MM.1S (cell line): ENCODE measurements at regions not wholly inside any gene's neighbourhood (a gene's known extent, or its start where the extent isn't known, plus 50 kb on each side); places are given as distances from the start of the nearest gene placed in this dataset.

Experiments
- DNase-seq: peaks from one replicate; pipeline ENCODE4 v3.0.0-alpha.2; 2015
- H2AFZ ChIP-seq: fragments of 300-600 bp; sonication (generic); 2 replicates; pipeline ENCODE4 v1.6.0; 2016; ENCODE audit warnings: antibody characterized with exemption, low read length
- H3F3A ChIP-seq: fragments of 300-600 bp; sonication (generic); 2 replicates; pipeline ENCODE4 v1.6.1; 2016; ENCODE audit warnings: mild to moderate bottlenecking, antibody characterized with exemption, low read length, moderate library complexity, mixed read lengths; ENCODE audit not compliant: insufficient read depth
- H3K27ac ChIP-seq: fragments of 300-600 bp; sonication (generic); 2 replicates; pipeline ENCODE4 v1.5.1; 2016; ENCODE audit warnings: mild to moderate bottlenecking, low read length
- H3K27me3 ChIP-seq: fragments of 300-600 bp; sonication (generic); replicated peaks from 2 replicates; pipeline ENCODE4 v1.6.0; 2016; ENCODE audit warnings: low read length; ENCODE audit not compliant: insufficient read depth
- H3K36me3 ChIP-seq: fragments of 300-600 bp; sonication (generic); replicated peaks from 2 replicates; pipeline ENCODE4 v1.6.1; 2016; ENCODE audit warnings: mild to moderate bottlenecking, low read length, mixed read lengths; ENCODE audit not compliant: insufficient read depth
- H3K4me1 ChIP-seq: fragments of 300-600 bp; sonication (generic); 2 replicates; pipeline ENCODE4 v1.6.1; 2016; ENCODE audit warnings: low read length, mixed read lengths
- H3K4me2 ChIP-seq: fragments of 300-600 bp; sonication (generic); 2 replicates; pipeline ENCODE4 v1.6.0; 2016; ENCODE audit warnings: low read depth, low read length
- H3K4me3 ChIP-seq: fragments of 300-600 bp; sonication (generic); 2 replicates; pipeline ENCODE4 v1.5.1; 2016; ENCODE audit warnings: low read length, mixed read lengths
- H3K79me2 ChIP-seq: fragments of 300-600 bp; sonication (generic); 2 replicates; pipeline ENCODE4 v1.6.1; 2016; ENCODE audit warnings: mixed run types, low read length, mixed read lengths
- H3K9ac ChIP-seq: fragments of 300-600 bp; sonication (generic); 2 replicates; pipeline ENCODE4 v1.6.1; 2016; ENCODE audit warnings: low read length, mixed read lengths
- H3K9me2 ChIP-seq: fragments of 300-600 bp; sonication (generic); replicated peaks from 2 replicates; pipeline ENCODE4 v1.6.1; 2016; ENCODE audit warnings: mild to moderate bottlenecking, low read length, mixed read lengths; ENCODE audit not compliant: insufficient read depth
- H3K9me3 ChIP-seq: fragments of 300-600 bp; sonication (generic); replicated peaks from 2 replicates; pipeline ENCODE4 v1.6.1; 2016; ENCODE audit warnings: mild to moderate bottlenecking, low read length, mixed read lengths; ENCODE audit not compliant: insufficient read depth
- H4K20me1 ChIP-seq: fragments of 300-600 bp; sonication (generic); 2 replicates; pipeline ENCODE4 v1.6.1; 2016; ENCODE audit warnings: mild to moderate bottlenecking, low read length, moderate library complexity, mixed read lengths; ENCODE audit not compliant: insufficient read depth
- CTCF ChIP-seq: fragments of 300-600 bp; sonication (generic); IDR thresholded peaks from 2 replicates; pipeline ENCODE4 v1.5.1; 2016; ENCODE audit warnings: antibody characterized with exemption, low read length, mixed read lengths
- EZH2 ChIP-seq: fragments of 300-600 bp; sonication (generic); optimal IDR thresholded peaks from 2 replicates; pipeline ENCODE3; 2017; ENCODE audit warnings: low read depth, mild to moderate bottlenecking, antibody characterized with exemption, low read length, mixed read lengths
- EZH2phosphoT487 ChIP-seq: fragments of 300-600 bp; sonication (generic); IDR thresholded peaks from 2 replicates; pipeline ENCODE4 v1.6.1; 2018; ENCODE audit warnings: antibody characterized with exemption, low read length

- H3K4me2 ChIP-seq, result no peak overlapping the region
- TF ChIP-seq EZH2phosphoT487 (no peak), CTCF (no peak), EZH2 (no peak)
- H3F3A ChIP-seq, result no peaks in the 10 kb centered on the region
- H3K27me3 ChIP-seq, result no peaks in the 10 kb centered on the region
- no peaks in the 10 kb centered on the region for H3K4me1 ChIP-seq
- no peaks in the 10 kb centered on the region for H3K9me2 ChIP-seq
- H4K20me1 ChIP-seq, result no peaks in the 10 kb centered on the region
- H3K9ac ChIP-seq, result no peak overlapping the region
- no peaks in the 10 kb centered on the region for H3K9me3 ChIP-seq
- no peak for DNase-seq
- H2AFZ ChIP-seq, result no peak overlapping the region
- H3K4me3 ChIP-seq, result no peak overlapping the region
- H3K36me3 ChIP-seq, result no peaks in the 10 kb centered on the region
- H3K27ac ChIP-seq, result no peak overlapping the region
- H3K79me2 ChIP-seq, result no peaks in the 10 kb centered on the region
Observed at GRCh38 chr13:46489586-46490023, 63.4 kb upstream of the LRCH1 start.

GRCh38 chr13:46487748-46488147, 65.2 kb upstream of the LRCH1 start:
- no peak for DNase-seq
- H3K27ac ChIP-seq, result no peak overlapping the region
- no peaks in the 10 kb centered on the region for H3F3A ChIP-seq
- H3K9me2 ChIP-seq, result no peaks in the 10 kb centered on the region
- no peak overlapping the region for H3K9ac ChIP-seq
- TF ChIP-seq CTCF (no peak), EZH2phosphoT487 (no peak), EZH2 (no peak)
- H3K4me2 ChIP-seq, result no peak overlapping the region
- no peaks in the 10 kb centered on the region for H3K79me2 ChIP-seq
- H3K9me3 ChIP-seq, result no peaks in the 10 kb centered on the region
- no peaks in the 10 kb centered on the region for H3K36me3 ChIP-seq
- H3K27me3 ChIP-seq, result no peaks in the 10 kb centered on the region
- H4K20me1 ChIP-seq, result no peaks in the 10 kb centered on the region
- H3K4me3 ChIP-seq, result no peak overlapping the region
- H3K4me1 ChIP-seq, result no peaks in the 10 kb centered on the region
- no peak overlapping the region for H2AFZ ChIP-seq

- Histone ChIP-seq H3K79me2 (no peaks in the 10 kb centered on the region), H4K20me1 (no peaks in the 10 kb centered on the region), H3K27me3 (no peaks in the 10 kb centered on the region), H3K4me2 (no peak overlapping the region), H3K9ac (no peak overlapping the region), H3F3A (no peaks in the 10 kb centered on the region), H2AFZ (no peak overlapping the region), H3K36me3 (no peaks in the 10 kb centered on the region), H3K4me3 (no peak overlapping the region), H3K9me3 (no peaks in the 10 kb centered on the region), H3K4me1 (no peaks in the 10 kb centered on the region), H3K9me2 (no peaks in the 10 kb centered on the region), H3K27ac (no peak overlapping the region)
- TF ChIP-seq EZH2phosphoT487, result no peak
- no peak for TF ChIP-seq CTCF
- no peak for TF ChIP-seq EZH2
- DNase-seq, result no peak
Observed at GRCh38 chr13:46486270-46486669, 66.7 kb upstream of the LRCH1 start.
